ENCODE measurements at regions not wholly inside any gene's neighbourhood (a gene's known extent, or its start where the extent isn't known, plus 50 kb on each side); places are given as distances from the start of the nearest gene placed in this dataset.

DNA sequence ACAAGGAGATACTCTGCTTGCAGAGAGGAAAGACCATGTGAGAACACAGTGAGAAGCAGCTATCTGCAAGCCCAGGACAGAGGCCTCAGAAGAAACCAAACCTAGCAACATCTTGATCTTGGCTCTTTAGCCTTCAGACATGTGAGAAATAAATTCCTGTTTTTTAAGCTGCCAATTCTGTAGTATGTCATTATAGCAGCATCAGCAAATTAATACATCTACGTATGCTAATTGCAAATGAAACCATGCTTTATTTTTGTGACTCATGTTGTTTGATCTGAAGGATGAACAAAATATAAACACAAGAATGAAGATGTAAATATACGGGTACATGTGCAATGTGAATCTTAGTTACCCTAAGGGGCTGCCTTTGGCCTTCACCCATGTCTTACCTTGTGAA lies 714.4 kb upstream of the ARPP21 start:
- DNase-seq: no peak
- no peaks in the 10 kb centered on the region for H3K4me1 Mint-ChIP-seq (ENCODE audit: low read depth)
- peaks cover 19% of the 10 kb centered on the region for H3K9me3 Mint-ChIP-seq
- no peak overlapping the region for H3K4me3 Mint-ChIP-seq
- TF ChIP-seq, protein P1, sequence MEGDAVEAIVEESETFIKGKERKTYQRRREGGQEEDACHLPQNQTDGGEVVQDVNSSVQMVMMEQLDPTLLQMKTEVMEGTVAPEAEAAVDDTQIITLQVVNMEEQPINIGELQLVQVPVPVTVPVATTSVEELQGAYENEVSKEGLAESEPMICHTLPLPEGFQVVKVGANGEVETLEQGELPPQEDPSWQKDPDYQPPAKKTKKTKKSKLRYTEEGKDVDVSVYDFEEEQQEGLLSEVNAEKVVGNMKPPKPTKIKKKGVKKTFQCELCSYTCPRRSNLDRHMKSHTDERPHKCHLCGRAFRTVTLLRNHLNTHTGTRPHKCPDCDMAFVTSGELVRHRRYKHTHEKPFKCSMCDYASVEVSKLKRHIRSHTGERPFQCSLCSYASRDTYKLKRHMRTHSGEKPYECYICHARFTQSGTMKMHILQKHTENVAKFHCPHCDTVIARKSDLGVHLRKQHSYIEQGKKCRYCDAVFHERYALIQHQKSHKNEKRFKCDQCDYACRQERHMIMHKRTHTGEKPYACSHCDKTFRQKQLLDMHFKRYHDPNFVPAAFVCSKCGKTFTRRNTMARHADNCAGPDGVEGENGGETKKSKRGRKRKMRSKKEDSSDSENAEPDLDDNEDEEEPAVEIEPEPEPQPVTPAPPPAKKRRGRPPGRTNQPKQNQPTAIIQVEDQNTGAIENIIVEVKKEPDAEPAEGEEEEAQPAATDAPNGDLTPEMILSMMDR (IDR thresholded peaks at IDR 0.05): no peak
- no peaks in the 10 kb centered on the region for H3K27me3 Mint-ChIP-seq (ENCODE audit: insufficient read depth)
- no peak overlapping the region for H3K27ac Mint-ChIP-seq
- H3K36me3 Mint-ChIP-seq (ENCODE audit: low read depth): no peaks in the 10 kb centered on the region

DNA sequence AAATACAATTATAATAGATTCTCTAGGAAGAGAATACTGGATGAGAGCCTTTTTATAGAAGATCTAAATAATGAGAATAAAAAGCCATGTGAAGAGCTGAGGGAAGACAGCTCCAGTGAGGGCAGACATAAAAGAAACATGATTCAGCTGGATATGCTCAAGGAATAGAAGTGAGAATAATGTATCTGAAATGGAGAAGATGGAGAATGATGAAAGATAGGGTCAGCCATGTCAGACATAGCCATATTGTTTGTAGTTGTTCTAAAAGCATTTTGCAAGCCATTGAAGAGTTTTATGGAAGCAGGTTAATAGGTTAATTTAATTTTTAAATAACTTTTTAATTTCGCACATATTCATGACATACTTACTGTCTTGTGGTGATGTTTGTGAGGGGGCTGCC lies 713.5 kb upstream of the ARPP21 start:
- no peak for DNase-seq
- peaks cover 19% of the 10 kb centered on the region for H3K9me3 Mint-ChIP-seq
- H3K4me1 Mint-ChIP-seq (ENCODE audit: low read depth): no peaks in the 10 kb centered on the region
- H3K27ac Mint-ChIP-seq: no peak overlapping the region
- H3K4me3 Mint-ChIP-seq: no peak overlapping the region
- H3K27me3 Mint-ChIP-seq (ENCODE audit: insufficient read depth): no peaks in the 10 kb centered on the region
- TF ChIP-seq, protein P1 (IDR thresholded peaks at IDR 0.05): no peak
- H3K36me3 Mint-ChIP-seq (ENCODE audit: low read depth): no peaks in the 10 kb centered on the region

DNA sequence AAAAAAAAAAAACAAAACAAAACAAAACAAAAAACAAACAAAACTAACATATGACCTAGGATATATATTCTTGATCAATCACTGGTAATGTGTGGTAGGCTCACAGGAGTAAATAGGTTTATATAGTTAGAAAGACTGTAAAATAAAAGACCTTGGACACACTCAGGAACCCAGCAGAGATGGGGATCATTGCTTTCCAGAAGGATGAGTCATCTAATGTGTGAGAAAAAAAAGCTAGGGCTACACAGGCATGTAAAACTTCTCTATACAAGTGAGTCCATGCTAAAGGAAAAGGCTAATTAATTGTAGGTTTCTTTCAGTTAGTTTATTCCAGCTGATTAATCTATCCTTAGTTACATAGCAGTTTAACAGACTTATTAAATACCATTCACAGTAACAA lies 710.3 kb upstream of the ARPP21 start:
- Mint-ChIP-seq H3K36me3 (ENCODE audit: low read depth) (peaks cover 5% of the 10 kb centered on the region), H3K27ac (no peak overlapping the region), H3K4me3 (no peak overlapping the region), H3K27me3 (ENCODE audit: insufficient read depth) (peaks cover 2% of the 10 kb centered on the region; the same call in 1 of the 2 replicates), H3K4me1 (ENCODE audit: low read depth) (no peaks in the 10 kb centered on the region), H3K9me3 (peaks cover 39% of the 10 kb centered on the region)
- TF ChIP-seq, protein P1 (IDR thresholded peaks at IDR 0.05): no peak
- DNase-seq: no peak

DNA sequence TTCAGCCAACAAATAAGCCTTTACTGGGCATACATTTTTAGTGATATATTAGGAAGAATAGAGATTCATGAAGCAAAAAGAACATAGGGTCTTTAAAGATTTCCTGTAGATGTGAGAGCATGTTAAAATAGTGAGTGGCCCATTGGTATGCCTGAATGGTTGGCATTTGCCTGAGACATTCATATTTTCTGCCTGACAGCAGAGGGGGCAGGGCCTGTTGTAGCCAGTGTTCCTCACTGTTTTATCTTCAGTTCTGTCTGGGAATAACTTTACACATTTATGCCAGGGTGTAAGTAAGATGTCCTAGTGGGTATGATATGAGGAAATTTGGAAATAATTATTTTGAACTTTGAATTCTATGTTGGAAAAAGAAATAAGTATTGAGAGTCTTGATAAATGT lies 704.7 kb upstream of the ARPP21 start:
- no peak overlapping the region for H3K27ac Mint-ChIP-seq
- peaks cover 32% of the 10 kb centered on the region for H3K9me3 Mint-ChIP-seq
- peaks cover 5% of the 10 kb centered on the region for H3K36me3 Mint-ChIP-seq (ENCODE audit: low read depth)
- TF ChIP-seq, protein P1 (IDR thresholded peaks at IDR 0.05): no peak
- H3K27me3 Mint-ChIP-seq (ENCODE audit: insufficient read depth): peaks cover 2% of the 10 kb centered on the region; the same call in 1 of the 2 replicates
- no peak for DNase-seq
- H3K4me1 Mint-ChIP-seq (ENCODE audit: low read depth): no peaks in the 10 kb centered on the region
- no peak overlapping the region for H3K4me3 Mint-ChIP-seq

DNA sequence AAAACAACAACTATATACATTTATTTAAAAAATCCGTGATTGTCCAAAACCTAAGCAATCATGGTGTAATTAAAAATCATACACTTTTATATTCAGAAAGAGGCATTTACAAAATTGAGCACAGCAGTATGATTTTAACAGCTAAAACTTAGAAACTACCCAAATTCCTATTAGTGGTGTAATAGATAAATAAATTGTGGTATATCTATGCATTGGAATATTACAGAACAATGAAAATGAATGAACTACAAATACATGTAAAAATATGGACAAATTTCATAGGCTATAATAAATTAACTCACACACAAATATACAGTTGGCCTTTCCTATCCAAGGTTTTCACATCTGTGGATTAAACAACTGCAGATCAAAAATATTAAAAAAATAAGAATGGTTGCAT lies 700.5 kb upstream of the ARPP21 start:
- H3K36me3 Mint-ChIP-seq (ENCODE audit: low read depth): no peaks in the 10 kb centered on the region
- H3K27me3 Mint-ChIP-seq (ENCODE audit: insufficient read depth): no peaks in the 10 kb centered on the region
- no peak overlapping the region for H3K27ac Mint-ChIP-seq
- no peak for DNase-seq
- H3K4me3 Mint-ChIP-seq: no peak overlapping the region
- TF ChIP-seq, protein P1 (IDR thresholded peaks at IDR 0.05): no peak
- peaks cover 7% of the 10 kb centered on the region for H3K9me3 Mint-ChIP-seq
- no peaks in the 10 kb centered on the region for H3K4me1 Mint-ChIP-seq (ENCODE audit: low read depth)

DNA sequence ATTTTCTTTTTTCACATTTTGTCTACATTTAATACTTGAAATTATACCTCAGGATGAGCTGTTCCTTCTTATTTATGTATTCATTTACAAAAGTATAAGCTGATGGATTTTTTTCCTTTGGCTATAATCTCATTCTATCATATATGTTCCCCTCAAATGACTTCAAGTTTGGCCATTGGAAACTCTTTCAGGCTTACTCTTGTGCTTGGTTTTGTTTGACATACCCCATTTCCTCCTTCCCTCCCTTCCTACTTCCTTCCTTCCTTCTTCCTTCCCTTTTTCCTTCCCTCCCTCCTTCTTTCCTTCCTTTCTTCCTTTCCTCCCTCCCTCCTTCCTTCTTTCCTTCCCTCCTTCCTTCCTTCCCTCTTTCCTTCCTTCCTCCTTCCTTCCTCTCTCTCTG lies 697.1 kb upstream of the ARPP21 start:
- H3K4me3 Mint-ChIP-seq: no peak overlapping the region
- H3K9me3 Mint-ChIP-seq: peaks cover 24% of the 10 kb centered on the region
- H3K36me3 Mint-ChIP-seq (ENCODE audit: low read depth): no peaks in the 10 kb centered on the region
- H3K27me3 Mint-ChIP-seq (ENCODE audit: insufficient read depth): no peaks in the 10 kb centered on the region
- no peak for DNase-seq
- TF ChIP-seq, protein P1 (IDR thresholded peaks at IDR 0.05): no peak
- H3K4me1 Mint-ChIP-seq (ENCODE audit: low read depth): no peaks in the 10 kb centered on the region
- H3K27ac Mint-ChIP-seq: no peak overlapping the region
